NCI-H82 (cell line): ENCODE measurements at regions not wholly inside any gene's neighbourhood (a gene's known extent, or its start where the extent isn't known, plus 50 kb on each side); places are given as distances from the start of the nearest gene placed in this dataset.
"Not testable (repeated sequence)": the region's sequence is repeated elsewhere in the genome, so short reads cannot be mapped to it uniquely, and the experiment has no call there.

Experiments used
- DNase-seq: peaks from one replicate; lab custom pipeline; 2025; lab: John Stamatoyannopoulos, UW

DNA sequence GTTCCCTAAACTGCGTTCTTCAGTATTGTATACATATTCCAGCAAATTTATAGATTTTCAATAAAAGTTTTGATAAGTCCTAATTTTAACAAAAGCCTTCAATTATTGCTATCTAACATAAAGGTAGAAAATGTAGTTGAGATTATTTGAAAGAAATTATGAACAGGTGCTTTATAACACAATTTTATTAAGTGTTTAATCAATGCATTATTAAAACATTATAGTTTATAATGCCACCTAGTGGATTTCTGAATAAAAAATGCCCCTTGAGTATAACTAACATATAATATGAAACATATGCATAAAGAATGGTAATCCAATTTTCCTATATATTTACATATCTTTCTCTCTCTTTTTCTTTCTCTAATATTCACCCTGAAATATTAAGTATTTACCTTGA lies 515.3 kb downstream of the SLC6A15 start:
- DNase-seq: no peak

- DNase-seq: not testable (repeated sequence)
Observed at GRCh38 chr12:84391176-84391575, 521.4 kb downstream of the SLC6A15 start.

DNA sequence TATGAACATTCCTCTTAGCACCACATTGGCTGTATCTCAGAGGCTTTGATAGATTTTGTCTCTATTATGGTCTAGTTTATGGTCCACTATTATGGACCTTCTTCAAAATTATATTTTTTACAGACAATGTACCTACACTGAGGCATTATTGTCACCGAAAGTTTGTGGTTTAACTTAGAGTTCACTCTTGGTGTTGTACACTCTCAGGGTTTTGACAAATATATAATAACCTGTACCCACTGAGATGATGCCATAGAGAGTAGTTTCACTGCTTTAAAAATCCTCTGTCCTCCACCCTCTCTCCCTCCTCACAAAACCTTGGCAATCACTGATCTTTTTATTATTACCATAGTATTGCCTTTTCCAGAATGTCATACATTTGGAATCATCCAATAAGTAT lies 528.2 kb downstream of the SLC6A15 start:
- DNase-seq: no peak

DNA sequence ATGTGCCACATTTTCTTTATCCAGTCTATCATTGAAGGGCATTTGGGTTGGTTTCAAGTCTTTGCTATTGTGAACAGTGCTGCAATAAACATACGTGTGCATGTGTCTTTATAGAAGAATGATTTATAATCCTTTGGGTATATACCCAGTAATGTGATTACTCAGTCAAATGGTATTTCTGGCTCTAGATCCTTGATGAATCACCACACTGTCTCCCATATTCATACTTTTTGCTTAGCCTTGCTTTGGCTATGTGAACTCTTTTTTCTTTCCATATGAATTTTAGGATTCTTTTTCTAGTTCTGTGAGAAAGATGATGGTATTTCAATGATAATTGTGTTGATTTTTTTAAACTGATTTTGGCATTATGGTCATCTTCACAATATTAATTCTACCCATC lies 530.1 kb downstream of the SLC6A15 start:
- DNase-seq: not testable (repeated sequence)

DNA sequence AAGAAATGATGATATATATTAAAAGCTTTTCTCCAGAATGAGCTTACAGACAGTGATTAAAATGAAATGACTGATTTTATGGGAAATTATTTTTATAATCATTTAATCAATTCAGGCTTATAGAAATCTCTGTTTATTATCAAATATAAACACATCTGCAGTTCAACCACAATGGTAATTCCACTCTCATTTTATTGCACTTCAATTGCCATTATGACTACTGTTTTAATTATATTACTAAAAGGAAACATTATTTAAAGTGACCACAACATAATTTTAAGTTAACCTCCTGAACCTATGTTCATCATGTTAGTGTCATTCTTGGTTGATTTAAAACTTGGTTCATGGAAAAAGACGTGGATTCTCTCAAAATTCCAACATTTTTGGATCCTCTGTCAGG lies 536.3 kb downstream of the SLC6A15 start:
- no peak for DNase-seq

DNA sequence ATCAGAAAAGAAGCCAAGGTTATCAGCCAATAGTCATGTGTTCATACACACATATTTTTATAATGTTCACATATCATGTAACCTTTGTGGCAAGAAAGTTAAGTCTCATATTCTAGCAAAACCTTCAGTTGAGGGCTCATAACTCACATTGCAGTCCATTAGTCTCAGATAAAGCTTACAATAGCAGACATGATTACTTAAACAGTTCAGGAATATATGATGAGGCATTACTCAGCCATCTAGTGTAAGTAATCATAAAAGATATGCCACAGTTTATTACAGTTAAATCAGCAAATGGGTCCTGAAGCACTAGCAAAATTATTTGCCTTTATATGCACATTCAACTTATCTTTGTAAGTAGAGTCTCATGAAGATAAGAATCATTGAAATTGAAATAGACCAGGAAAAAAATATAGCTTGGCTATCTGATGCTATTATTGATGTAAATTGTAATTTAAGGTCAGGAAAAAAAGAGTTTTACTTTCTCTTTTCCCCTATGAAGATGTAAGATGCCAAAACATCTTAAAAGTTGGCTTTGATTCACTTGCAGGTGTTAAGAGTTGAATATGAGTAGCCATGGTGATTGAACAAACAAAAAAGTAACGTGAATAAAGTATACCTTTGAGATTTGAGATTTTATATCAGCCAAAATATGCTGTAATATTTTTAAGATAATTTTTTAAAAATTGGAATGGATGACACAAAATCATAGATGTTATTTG lies 537.0 kb downstream of the SLC6A15 start:
- no peak for DNase-seq

DNA sequence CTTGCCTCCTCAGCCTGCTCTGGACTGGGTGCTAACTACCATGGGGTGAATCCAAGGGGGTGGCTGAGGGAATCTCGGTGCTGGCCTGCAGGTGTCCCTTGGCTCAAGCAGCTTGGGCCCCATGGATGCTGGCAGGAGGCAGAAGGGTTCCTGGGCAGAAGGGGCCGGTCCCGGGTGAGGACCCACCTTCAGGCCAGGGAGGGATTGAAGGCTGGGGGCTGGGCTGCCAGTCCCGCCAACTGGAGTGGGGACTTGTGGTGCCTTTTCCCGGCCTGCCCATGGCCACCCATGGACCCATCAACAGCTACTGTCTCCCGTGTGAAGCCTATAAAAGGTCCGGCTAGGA lies 550.1 kb downstream of the SLC6A15 start:
- DNase-seq: no peak

GRCh38 chr12:84361651-84362551 lies 550.7 kb downstream of the SLC6A15 start:
- no peak for DNase-seq

DNA sequence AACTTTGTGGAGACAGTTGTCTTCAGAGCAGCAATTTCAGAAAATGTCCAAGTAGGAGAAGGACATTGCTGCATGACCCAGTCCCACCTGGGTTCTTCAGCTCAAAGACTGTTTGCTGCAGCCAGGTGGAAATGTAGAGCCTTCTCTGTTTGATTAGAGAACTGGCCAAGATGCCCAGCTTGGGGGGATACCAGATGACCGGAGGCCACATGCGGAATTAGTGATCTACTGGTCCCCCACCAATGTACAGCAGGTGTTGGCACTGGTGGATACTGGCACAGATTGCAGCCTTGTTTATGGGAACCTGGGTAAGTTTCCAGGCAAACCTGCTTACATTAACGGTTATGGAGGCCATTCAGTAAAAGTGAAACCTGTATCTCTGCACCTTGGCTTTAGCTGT lies 555.3 kb downstream of the SLC6A15 start:
- no peak for DNase-seq

DNA sequence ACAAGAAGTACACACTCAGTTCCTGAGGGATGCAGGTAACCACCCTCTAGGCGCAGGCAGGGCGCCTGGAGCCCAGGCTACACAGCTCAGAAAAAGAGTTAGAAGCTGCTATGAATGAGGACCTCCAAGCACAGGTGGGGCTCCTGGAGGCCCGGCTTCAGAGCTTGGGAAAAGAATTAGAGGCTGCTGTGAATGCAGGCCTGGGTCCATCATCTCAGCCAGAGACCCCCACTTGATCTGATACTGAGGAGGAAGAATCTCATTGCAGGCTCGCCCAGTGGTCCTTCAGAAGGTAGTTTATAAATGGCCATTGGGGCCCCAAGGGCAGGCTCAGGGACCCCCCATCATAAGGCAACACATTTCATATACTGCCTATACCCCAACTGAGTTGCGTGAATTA lies 556.4 kb downstream of the SLC6A15 start:
- DNase-seq: no peak

GRCh38 chr12:84355561-84355960 lies 557.0 kb downstream of the SLC6A15 start:
- DNase-seq: no peak

GRCh38 chr12:84348582-84348981 lies 564.0 kb downstream of the SLC6A15 start:
- DNase-seq: no peak

DNA sequence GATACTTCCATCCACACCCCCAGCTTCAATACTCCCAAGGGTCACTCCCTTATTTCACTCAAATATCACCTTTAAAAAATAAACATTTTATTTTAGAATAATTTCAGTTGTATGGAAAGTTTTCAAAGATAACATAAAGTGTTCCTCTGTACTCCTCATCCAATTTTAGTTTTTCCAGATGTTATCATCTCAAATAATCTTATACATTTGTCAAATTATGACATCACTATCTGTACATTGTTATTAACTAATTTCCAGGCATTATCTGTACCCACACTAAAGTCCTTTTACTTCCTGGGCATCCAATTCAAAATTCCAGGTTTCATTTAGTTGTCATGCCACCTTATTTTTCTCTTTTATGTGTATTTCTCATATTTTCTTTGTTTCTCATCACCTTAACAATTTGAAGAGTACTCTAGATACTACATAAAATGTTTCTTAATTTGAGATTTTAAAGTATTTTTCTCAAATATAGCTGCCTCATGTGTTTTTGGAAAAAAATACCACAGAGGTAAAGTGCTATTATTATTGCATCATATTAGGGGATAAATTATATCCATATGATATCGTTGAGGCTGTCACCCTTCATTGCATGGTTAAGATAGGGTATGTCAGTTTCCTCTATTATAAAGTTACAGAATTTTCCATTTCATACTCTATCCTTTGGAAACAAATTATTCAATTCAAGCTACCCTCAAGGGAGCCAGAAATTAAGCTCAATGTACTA lies 571.0 kb downstream of the SLC6A15 start:
- no peak for DNase-seq

GRCh38 chr12:84336231-84336630 lies 576.4 kb downstream of the SLC6A15 start:
- no peak for DNase-seq

DNA sequence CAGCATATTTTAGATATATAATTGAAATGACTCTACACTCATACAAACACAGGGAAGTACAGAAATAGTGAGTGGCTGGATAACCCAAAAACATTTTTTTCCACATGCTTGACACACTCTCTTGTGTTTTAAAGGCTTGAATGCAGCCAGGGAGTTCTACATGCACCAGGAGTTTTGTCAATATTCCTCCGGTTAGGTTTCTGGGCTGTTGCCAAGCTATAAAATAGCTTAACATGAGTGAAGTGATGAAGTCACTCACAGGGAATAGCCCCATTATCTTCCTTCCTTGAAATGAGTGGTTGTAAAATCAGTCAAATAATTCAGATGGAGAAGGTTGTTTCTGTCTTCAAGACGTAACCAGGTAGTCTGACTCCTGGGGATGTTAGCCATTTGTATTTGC lies 582.7 kb downstream of the SLC6A15 start:
- DNase-seq: no peak

DNA sequence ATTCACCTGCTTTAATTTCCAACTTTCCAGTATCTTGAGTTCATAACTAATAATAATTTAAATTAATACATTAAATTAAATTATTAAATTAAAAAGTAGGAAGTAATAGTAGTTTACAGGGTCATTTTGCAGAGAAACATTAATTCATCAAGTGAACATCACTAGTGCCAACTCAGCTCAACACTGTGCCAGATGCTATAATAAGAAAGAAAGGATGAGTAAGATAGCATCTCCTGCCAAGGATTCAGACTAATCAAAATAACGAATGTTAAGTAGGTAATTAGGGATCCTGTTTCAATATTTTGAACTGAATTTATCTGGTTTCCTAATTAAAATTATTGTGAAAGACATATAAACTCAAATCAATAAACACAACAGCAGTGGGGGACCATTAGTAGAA lies 596.7 kb downstream of the SLC6A15 start:
- DNase-seq: no peak

DNA sequence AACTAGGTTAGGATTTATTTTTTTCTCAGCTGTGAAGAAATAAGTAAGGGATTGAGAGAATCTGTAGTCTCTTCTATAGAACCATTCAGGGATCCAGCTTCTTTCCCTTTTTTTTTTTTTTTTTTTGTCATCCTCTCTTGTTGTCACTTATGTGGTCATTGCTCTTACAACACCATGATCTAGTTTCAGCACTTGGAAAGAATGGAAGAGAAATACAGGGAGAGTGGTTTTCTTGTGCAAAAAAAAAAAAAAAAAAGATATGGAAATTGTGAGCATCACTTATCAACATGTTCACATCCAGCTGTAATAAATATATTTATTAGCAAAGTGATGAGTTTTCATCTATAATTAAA lies 599.3 kb downstream of the SLC6A15 start:
- DNase-seq: no peak

DNA sequence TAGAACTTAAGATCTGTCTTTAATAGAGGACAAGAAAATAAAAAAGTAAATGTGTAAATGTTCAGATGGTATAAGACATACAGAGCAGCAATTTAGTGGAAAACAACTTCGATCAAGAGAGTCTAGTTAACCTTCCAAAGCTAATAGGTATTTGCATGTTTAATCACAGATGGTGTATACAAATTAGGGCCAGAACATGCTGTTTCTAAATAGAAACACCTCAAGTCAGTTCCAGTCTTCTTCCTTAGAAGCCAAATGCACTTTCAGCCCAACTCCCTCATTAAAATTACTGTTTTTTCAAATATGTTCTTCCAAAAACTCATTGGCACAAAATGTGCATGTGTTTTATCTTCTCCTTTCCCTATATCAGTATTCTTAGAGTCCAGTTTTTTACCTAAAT lies 604.4 kb downstream of the SLC6A15 start:
- DNase-seq: no peak

GRCh38 chr12:84305144-84305543 lies 607.5 kb downstream of the SLC6A15 start:
- DNase-seq: no peak

DNA sequence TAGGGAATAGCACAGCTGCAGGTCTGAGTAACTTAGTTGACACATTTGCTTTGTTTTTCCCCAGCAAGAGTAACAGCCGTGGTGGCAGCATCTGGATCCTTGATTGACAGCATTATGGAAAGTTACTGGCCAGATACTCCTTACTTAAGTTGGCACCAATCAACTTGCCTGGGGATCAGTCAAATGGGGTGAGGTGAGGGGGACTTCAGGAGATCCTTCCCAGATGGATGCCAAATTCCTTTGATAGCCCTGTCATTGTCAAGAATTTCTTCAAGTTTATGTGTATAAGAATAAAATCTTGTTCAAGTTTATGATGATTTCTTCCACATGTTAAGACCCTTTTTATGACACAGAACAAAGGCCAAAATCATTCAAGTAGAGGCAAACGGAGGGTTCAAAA lies 618.4 kb downstream of the SLC6A15 start:
- no peak for DNase-seq

GRCh38 chr12:84290168-84290567 lies 622.4 kb downstream of the SLC6A15 start:
- no peak for DNase-seq

DNA sequence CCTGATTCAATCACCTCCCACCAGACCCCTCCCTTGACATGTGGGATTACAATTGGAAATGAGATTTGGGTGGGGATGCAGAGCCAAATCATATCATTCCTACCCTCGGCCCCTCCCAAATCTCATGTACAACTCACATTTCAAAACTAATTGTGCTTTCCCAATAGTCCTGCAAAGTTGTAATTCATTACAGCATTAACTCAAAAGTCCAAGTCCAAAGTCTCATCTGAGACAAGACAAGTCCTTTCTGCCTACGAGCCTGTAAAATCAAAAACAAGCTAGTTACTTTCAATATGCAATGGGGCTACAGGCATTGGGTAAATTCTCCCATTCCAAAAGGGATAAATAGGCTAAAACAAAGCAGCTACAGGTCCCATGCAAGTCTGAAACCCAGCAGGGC lies 634.6 kb downstream of the SLC6A15 start:
- no peak for DNase-seq

DNA sequence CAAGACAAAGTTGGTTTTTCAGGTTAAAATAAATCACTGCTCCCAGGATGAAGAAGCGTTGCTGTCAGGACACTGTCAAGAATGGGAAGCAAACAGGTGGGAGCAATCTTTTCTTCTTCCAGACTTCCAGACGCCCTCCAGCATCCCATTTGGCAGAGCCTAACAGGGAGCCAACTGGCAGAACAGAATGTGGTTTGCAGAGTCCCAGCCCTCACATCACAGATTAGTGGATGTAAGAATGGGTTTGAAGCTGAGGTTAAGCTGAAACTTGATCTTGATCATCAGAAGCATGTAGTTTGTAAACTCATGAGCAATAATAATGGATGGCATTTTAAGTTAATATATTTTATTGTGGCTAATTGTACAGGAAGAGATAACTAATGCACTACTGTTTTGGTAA lies 636.4 kb downstream of the SLC6A15 start:
- DNase-seq: peak; percentile 26
